ENCODE measurements at regions not wholly inside any gene's neighbourhood (a gene's known extent, or its start where the extent isn't known, plus 50 kb on each side); places are given as distances from the start of the nearest gene placed in this dataset.

DNA sequence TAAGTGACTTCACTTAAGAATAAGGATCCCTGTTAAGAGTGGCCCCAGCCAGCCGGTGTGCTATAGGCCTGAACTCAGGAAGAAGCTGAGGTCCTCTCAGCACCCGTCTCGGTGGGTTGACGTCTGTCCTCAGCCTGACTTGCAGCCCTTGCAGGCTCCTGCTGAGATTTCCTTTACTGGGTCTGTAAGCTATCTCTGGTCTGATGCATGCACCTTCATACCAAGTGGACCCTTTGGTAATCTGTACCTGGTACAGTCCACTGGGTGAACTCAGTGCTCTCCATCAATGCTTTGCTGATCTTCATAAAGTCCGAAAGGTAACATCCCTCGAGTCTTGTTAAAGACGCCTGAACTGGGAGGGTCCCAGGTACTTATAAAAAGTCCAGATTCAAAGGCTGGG is 212.0 kb upstream of the PPP2R3A start:
- no peak for DNase-seq

DNA sequence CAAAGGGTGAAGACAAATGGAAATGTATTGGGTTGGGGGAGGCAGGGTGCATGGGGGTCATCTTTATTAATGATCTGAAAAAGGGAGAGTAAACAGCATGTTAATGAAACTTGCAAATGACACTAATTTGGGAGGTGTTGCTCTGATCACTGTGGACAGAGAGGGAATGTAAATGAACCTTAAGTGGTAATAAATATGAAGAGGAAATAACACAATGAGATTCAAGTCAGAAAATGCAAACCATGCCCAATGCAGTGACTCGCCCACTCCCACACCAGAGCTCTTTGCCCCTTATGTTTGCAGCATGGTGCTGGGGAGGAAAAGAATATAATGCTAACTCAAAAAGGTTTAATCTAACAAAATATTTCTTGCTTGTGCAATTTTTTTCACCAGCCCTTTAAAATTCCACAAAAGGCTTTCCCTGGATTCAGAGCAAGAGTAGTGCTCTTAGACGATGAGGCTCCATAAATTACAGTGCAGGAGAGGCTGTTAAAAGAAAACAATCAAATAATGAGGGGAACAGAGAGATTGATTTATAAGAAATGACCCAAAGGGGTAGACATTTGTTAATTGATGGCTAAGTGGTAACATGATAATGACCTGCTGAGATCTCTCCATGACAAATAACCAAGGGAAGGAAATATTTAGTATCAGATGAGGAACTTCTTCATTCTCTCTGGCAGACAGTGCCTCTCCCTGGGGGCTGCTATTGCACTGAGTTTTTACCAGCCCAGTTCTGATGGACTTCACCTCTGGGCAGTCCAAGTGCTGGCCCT is 210.0 kb upstream of the PPP2R3A start:
- DNase-seq = no peak

DNA sequence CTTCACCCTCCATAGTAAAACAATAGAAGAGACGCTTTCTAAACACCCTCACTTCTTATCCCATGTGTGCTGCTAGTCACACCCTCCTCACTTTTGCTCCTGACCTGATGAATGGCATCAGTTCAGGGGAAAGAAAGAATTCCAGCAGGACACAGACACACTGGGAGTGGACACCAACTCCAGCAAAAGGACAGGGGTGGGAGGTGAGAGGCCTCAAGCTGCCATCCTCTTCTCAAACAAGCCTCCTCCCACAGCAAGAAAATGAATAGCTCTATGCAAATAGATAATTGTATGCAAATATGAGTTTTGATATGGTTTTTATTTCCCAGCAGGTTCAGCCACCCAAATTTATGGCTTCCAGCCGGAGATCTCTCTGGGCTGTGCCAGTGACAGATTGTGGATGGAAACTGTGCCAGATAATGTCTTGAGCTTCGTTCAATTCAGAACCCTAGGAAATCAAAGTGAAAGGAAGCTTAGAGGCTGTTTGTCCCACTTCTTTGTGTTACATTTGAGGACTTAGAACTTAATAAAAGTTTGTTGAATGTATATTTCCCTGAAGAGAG is 209.3 kb upstream of the PPP2R3A start:
- DNase-seq = no peak

DNA sequence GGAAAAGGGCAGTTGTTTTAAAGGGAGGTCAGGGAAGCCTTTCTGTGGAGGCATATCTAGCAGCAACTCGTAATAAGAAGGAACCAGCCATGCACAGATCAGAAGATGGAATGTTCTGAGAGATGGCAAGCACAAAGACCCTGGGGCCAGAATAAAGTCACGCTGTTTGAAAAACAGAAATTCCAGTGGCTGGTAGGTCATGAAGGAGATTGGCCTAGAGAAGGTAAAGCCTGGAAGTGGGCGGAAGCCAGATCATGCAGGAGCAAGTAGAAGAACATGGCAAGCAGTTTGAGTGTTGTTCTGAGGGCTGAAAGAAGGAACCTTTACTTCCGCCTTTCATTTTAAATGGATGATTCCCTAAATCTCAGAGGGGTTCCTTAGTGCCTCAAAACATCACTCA is 208.1 kb upstream of the PPP2R3A start:
- no peak for DNase-seq

DNA sequence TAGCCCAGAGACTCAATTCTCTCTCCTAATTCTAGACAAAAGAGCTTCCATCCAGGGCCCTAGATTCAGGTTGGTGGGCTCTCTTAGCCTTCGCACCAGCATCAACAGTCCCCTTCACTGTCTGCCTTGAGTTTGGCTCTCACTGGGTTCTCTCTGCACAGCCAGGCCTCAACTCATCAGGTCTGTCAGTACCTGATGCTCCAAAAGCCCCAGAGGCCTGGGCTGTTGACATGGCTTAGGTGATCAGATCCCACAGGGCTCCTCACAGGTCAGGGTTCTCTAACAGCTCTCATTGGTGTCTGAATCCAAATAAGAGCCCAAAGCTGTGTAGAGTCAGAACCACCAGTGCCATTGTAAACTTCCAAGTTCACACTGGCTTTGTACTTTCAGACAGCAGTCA is 206.6 kb upstream of the PPP2R3A start:
- DNase-seq = no peak

DNA sequence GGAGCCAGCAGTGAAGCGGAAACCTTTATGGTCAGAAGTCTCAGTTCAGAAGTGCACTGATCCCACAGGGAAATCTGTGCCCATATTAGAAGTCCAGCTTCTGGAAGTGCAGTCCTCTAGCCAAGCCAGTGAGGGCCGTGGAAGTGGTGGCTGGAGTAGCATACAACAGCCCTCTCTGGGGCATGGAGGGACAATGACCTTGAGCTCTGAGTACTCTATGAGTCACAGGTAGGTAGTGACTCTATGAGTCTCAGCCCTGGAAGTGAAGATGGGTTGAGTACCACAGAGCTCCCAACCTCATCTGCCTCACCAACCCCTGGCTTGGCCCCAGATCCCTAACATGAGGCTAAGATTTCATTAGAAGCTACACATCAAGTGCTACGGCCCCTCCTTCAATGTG is 205.9 kb upstream of the PPP2R3A start:
- DNase-seq = no peak

DNA sequence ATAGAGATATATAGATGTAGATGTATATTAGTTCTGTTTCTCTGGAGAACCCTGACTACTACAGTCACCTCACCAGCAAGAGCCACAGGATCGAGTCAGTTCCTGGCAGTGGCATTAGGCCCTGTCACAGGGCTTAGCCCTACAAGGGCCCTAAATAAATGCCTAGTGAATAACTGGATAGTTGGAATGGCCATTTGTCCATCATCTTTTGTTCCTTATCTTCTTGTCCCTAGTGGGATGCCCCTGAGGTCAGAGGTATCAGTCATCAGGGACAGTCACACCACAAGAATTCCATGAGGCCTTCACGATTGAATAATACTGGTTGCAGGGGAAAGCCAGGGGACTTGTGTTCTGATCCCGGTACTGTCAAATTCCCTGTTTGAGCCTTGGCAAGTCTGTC is 204.9 kb upstream of the PPP2R3A start:
- DNase-seq = no peak

DNA sequence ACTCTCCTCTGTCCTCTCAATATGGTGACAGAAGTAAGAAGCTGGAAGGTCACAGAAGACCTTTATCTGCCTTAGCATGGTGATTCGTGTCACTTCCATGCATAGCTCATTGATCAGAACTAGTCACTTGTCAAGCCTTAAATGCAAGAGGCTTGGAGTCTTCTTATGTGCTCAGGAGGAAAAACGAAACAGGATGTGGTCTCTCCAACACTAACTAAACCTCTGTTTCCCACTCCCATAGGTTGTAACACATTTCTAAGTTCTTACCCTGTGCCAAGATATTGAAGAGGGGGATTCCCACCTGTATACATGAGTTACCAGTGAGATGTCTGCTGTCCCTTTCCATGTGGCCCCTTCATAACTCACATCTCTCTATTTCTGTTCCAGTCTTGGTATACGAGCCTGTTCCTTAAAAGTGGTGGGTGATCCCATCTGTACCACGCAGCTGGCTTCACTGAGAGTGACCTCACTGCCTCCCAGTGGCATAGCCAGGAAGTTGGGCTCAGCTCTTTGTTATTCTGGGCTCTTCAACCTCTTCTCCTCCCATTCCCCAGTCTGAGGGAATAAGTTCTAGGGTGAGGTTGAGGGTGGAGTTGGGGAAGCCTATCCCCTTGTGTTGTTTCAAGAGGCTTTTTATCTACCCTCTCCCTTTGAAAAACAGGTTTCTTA is 203.2 kb upstream of the PPP2R3A start:
- no peak for DNase-seq

DNA sequence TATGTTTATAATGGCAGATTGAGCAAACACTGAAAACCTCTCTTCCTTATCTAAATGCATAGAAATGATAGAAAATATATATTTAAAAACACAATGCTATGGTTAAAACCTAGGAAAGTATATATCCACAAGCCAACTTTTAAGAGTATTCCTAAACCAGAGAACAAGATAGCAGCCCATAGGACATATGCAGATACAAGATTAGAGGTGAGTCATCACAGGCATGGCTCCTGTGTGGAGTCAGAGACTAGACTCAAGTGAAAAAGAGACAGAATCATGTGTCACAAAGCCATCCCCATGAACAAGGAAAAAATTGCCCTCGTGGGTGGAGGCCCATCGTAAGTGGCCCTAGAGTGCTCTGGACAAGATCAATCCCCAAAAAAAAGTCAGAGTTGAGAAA is 199.4 kb upstream of the PPP2R3A start:
- no peak for DNase-seq

DNA sequence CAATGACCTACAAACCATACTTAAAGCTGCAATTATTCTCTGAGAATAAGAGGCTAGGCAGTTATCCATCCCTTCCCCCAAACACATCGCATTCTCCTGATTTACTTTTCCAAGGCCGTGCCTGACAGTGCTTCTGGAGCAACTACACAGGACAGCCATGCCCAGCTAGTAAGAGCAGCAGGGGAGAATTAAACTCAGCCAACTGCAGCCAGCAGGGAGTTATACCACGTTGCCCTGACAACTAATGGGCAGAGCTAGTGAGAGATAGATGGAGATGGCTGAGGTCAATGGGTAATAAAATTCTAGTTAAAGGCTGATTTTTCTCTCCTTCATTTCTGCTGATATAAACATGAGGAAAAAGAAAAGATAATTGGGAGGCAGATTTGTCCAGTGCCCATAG is 193.8 kb upstream of the PPP2R3A start:
- DNase-seq = no peak

DNA sequence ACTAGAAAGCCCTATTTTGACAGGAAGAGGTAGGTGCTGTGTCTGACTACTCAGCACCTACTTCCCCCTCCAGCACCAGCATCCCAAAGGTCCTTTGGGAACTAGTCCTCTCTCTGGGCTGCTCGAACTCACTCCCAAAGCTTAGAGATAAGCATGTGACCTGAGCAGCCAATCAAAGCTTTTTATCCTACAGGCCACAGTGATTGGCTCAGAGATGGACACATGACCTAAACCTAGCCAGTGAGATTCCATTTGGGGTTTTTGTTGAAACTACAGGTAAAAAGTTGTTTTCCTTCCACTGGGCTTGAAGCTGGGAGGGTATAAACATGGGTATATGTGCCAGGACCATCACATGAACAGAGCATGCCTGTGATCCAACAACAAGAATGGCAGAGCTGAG is 186.5 kb upstream of the PPP2R3A start:
- DNase-seq = no peak

DNA sequence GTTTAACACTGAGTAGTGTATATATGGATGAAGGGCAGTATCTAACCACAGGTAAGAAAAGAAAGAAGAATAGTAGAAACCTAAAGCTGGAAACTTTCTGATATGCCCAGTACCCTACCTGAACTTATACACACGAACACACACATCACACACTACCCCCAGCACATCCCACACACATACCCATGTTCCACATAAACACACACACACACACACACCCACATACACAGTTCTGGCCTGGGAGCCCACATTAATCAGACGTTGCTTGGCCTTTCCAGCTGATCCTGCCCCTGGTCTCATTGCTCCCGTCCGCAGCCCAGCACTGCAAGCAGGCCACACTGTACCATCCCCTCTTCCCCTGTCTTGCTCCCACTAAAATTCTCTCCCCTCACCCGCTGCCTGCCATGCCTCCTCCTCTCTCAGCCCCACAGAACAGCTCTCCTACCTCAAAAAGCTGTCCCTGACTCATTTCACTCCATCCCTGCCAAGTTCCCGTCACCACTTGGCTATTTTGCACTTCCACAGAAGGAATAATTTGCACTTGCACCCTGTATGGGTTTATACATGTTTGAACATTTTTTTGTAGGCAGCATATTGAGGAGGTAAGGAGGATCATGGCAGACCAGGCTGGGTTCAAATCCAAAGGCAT is 185.8 kb upstream of the PPP2R3A start:
- DNase-seq = no peak

DNA sequence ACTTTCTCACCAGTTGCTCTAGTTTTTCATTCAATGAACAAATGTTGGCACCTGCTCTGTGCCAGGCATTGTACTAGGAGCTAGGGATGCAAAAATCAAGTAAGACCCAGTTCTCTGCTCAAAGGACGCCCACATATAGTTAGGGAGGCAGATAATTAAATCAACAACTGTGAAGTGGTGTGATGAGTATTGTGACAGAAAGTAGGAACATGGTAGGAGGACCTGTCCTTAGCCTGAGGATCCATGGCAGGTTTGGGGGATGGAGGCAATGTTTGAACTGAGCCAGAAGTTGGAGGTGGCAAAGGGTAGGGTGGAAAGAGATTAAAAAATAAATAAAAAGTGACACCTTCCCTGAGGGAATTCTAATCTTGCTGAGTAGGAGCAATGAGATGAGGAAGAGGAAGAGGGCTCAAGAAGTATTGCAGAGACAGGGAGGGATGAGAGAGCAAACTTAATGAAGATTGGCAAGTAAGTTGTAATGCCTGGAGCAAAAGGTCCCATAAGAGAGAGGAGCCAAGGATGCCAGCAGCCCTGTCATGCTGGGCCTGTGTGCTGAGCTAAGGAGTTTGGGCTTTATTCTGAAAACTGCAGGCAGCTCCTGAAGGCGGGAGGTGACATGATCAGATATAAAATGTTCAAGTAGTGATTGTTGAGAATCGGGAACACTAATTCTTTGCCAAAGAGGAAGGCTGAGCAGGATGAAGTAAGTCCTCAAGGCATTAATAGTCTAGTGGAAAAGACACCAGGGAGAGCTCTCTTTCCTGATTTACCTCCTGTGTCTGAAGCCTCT is 184.3 kb upstream of the PPP2R3A start:
- DNase-seq = no peak

DNA sequence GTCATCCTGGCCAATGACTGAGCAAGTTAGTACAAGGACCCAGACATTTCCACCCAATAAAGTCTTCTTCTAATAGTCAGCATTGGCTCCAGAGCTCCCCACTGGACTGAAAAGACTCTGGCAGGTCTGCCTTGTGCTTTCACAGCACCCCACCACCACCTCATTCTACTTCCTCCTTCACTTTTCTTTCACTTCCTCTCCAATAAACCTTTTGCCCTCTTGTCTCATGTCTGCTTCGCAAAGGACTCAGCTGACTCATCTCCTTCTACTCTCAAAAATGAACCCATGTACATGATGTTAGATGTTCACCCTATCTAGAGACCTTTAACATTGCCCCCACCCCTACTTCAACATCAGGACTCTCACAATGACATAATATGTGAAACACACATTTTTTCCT is 181.0 kb upstream of the PPP2R3A start:
- DNase-seq = no peak

DNA sequence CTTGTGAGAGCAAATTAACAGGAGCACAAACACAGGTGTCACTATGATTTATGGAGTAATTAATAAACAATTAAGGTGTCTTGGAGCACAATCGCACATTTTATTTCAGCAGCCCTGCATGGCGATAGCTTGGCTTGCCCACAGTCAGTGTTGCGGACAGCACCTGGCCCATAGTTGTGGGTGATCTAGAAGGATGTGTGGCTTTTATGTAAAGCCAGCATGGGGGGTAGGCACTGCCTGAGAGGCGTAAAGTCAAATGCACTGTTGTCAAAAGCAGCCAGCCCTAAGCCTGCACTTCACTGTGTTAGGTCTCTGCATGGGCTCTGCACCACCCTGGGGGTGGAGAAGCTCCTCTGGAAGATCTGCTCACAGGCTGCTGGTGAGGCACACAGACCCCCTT is 177.4 kb upstream of the PPP2R3A start:
- no peak for DNase-seq

DNA sequence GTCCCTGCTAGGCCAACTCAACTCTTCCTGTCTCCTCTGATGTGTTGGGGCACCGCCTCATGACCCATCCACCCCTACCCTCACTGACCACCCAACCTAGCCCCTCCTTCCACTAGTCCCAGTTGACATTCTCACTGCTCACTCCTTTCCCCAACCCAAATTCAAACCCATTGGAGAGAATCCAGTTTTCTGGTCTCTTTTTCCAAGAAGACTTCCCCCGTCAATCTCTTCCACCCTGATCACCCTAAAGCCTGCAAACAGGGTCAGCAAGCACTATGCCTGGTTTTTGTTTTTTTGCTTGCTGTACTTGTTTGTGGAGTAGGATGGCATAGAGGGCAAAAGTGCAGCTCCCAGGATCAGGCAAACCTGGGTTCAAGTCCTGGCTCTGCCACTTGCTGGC is 176.6 kb upstream of the PPP2R3A start:
- DNase-seq = no peak

DNA sequence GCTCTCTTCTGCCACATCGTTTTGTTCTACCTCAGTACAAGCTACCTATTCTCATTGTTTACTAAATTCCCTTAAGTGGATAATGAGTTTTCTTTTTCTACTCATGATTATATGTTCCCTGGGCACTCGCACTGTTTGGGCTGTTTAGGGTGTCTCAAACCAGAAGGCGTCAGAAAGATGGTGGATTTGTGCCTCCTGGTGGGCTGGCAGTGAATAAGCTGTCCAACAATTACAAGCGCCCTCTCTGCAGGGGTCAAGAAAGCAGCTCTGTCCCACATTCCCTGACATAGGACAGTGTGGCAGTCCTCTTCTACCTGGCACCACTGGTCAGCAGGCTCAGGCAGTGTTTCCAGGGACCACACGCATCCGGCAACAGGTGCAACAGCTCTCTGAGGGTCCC is 173.4 kb upstream of the PPP2R3A start:
- no peak for DNase-seq

DNA sequence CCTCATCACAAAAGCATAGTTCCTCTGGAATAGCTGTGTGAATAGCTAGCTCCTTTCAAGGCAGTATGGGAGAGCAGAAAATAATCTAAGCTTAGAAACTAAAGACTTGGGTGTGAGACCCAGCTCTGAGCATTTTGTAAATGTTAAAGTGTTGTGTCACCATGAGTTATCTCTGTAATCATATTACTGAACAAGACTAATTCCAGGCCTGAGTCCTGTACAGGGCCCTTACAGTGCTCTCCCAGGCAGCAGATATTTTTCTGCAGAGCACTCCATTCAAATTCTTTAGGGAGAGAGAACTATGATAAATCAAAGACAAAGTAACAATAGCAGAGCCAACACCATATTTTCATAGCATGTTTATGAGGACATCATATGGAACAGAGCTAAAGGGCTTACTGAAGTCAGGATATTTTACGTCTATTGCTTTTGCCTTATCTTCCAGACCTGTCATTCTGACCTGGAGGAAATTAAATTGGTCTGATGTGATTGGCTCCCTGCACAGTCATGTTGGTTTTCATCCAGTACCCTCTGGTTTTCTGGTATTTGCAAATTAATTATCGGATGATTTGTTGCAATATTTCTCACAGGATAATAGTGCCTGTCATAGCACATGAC is 172.6 kb upstream of the PPP2R3A start:
- no peak for DNase-seq

DNA sequence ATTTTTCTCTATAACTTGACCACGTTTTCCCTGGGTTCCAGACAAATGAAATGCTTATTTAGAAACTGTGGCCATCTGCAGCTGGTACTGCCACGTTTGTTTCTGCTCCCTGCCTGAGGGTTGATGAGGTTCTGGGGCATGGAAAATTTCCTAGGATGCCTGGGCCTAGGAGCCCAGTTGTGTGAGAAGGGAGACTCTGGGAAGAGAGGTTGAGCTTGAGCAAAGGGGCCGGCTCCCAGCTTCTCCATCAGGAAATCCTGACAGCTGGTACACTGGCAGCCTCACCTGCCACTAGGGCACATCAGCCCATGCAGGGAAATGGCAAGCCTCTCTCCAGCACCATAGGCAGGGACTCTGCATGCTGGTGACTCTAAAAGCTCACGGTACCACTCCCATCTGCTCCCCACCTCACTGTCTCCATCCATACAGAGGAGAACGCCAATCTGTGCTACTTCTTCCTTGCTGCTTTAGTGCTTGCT is 165.4 kb upstream of the PPP2R3A start:
- no peak for DNase-seq

DNA sequence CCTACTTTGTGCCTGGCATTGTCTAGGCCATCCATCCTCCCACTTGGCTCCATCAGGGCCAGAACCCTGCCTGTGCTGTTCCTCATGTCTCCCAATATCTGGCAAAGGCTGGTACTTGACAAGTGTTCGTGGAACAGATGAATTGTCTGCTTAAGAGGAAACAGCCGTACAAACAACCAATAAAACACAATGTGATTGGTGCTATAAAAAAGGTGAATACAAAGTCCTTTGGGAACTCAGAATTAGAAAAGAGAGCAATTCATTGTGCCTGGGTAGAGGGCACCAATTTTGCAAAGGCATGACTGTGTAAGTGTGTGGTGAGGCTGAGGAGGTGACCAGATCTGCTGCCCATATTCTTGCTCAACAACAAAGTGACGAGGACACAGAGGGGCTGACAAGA is 164.5 kb upstream of the PPP2R3A start:
- DNase-seq = no peak

DNA sequence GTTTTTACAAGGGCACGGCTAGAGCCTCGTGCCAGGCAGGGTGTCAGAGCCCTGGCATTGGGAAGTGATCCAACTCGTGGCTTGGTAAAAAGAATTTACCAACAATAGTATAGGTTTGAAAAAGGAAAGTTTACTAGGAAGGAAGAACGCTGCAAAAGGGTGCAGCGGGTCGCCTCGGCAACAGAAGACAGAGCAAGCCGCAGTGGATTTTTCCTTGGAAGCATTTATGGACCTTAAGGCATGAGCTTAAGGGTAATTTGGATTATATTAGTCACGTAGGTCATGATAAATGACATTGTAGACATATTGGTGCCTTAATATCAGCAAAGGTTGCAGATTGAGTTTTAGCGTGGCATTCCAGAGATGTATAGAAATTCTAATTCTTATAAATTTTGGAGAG is 163.4 kb upstream of the PPP2R3A start:
- DNase-seq = no peak

DNA sequence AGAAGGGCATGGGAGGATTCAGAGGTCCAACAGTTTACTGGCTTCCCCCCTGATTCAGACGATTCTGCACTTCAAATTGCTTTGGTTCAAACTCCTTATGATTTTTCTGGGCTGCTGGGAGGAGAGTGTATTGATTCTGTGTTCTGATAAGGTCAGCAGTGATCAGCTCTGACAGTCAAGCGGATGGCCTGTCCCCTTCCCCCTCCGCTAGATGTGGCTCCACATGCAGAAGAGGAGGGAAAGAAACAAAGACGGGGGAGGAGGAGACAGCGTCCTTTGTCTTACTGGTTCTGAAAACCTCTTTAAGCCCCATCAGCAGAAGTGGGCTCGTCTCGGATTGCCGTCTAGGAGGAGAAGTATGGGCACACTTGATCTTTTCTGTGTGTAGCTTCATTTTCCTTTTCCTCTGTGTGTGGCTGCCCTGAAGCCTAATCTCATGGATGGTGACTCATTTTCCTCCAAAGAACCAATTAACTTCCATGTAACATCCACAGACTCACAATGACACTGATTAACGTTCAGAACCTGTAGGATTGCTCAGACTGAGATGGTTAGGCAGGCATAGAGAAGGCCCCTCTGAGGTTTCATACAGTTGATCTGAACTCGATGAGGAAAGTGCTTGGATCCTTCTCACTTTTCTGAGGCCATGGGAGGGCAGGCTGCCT is 162.4 kb upstream of the PPP2R3A start:
- DNase-seq = no peak
